ENCODE measurements at regions not wholly inside any gene's neighbourhood (a gene's known extent, or its start where the extent isn't known, plus 50 kb on each side); places are given as distances from the start of the nearest gene placed in this dataset.

- Histone ChIP-seq H3K27me3 (ENCODE audit: insufficient read depth, low read length, poor library complexity) (no peaks in the 10 kb centered on the region), H3K79me2 (ENCODE audit: insufficient read depth, low read length) (no peaks in the 10 kb centered on the region), H3K4me2 (ENCODE audit: insufficient read depth, low read length) (no peak overlapping the region), H3K27ac (ENCODE audit: low read length) (no peak overlapping the region), H3K4me1 (ENCODE audit: insufficient read depth, low read length) (no peaks in the 10 kb centered on the region), H3K4me3 (ENCODE audit: low read depth in 1 of 2, low read length in 2 of 2) (no peak overlapping the region), H3K9ac (ENCODE audit: low read depth, low read length) (no peak overlapping the region), H3K36me3 (ENCODE audit: insufficient read depth, low read length) (no peaks in the 10 kb centered on the region), H3K9me3 (ENCODE audit: insufficient read depth, low read length, severe bottlenecking) (no peaks in the 10 kb centered on the region), H4K20me1 (ENCODE audit: insufficient read depth, low read length) (no peaks in the 10 kb centered on the region), H2AFZ (ENCODE audit: low read depth, low read length) (no peak overlapping the region)
- TF ChIP-seq EZH2 (IDR thresholded peaks at IDR 0.05; ENCODE audit: borderline replicate concordance, low read depth, low read length, severe bottlenecking) (no peak), CTCF (IDR thresholded peaks at IDR 0.05; ENCODE audit: borderline replicate concordance, extremely low read depth, low read length, poor library complexity, severe bottlenecking) (no peak)
- ATAC-seq (ENCODE audit: insufficient read depth, low read depth) (no peak), DNase-seq (no peak)
Measured at GRCh38 chr10:71089162-71089561, 123.2 kb upstream of the UNC5B start.

GRCh38 chr10:71090330-71090729, 122.0 kb upstream of the UNC5B start:
- ATAC-seq (ENCODE audit: insufficient read depth, low read depth) (no peak), DNase-seq (no peak)
- Histone ChIP-seq H3K27ac (ENCODE audit: low read length) (no peak overlapping the region), H3K4me1 (ENCODE audit: insufficient read depth, low read length) (no peaks in the 10 kb centered on the region), H3K36me3 (ENCODE audit: insufficient read depth, low read length) (no peaks in the 10 kb centered on the region), H4K20me1 (ENCODE audit: insufficient read depth, low read length) (no peaks in the 10 kb centered on the region), H3K27me3 (ENCODE audit: insufficient read depth, low read length, poor library complexity) (no peaks in the 10 kb centered on the region), H3K9ac (ENCODE audit: low read depth, low read length) (no peak overlapping the region), H3K4me3 (ENCODE audit: low read depth in 1 of 2, low read length in 2 of 2) (no peak overlapping the region), H2AFZ (ENCODE audit: low read depth, low read length) (no peak overlapping the region), H3K79me2 (ENCODE audit: insufficient read depth, low read length) (no peaks in the 10 kb centered on the region), H3K4me2 (ENCODE audit: insufficient read depth, low read length) (no peak overlapping the region), H3K9me3 (ENCODE audit: insufficient read depth, low read length, severe bottlenecking) (no peaks in the 10 kb centered on the region)
- TF ChIP-seq CTCF (IDR thresholded peaks at IDR 0.05; ENCODE audit: borderline replicate concordance, extremely low read depth, low read length, poor library complexity, severe bottlenecking) (no peak), EZH2 (IDR thresholded peaks at IDR 0.05; ENCODE audit: borderline replicate concordance, low read depth, low read length, severe bottlenecking) (no peak)

GRCh38 chr10:71090801-71091200, 121.6 kb upstream of the UNC5B start:
- ATAC-seq (ENCODE audit: insufficient read depth, low read depth) = no peak
- no peak for TF ChIP-seq EZH2 (IDR thresholded peaks at IDR 0.05; ENCODE audit: borderline replicate concordance, low read depth, low read length, severe bottlenecking)
- no peak for TF ChIP-seq CTCF (IDR thresholded peaks at IDR 0.05; ENCODE audit: borderline replicate concordance, extremely low read depth, low read length, poor library complexity, severe bottlenecking)
- Histone ChIP-seq H4K20me1 (ENCODE audit: insufficient read depth, low read length) (no peaks in the 10 kb centered on the region), H3K27me3 (ENCODE audit: insufficient read depth, low read length, poor library complexity) (no peaks in the 10 kb centered on the region), H3K79me2 (ENCODE audit: insufficient read depth, low read length) (no peaks in the 10 kb centered on the region), H3K27ac (ENCODE audit: low read length) (no peak overlapping the region), H3K9me3 (ENCODE audit: insufficient read depth, low read length, severe bottlenecking) (no peaks in the 10 kb centered on the region), H3K36me3 (ENCODE audit: insufficient read depth, low read length) (no peaks in the 10 kb centered on the region), H3K4me3 (ENCODE audit: low read depth in 1 of 2, low read length in 2 of 2) (no peak overlapping the region), H3K4me1 (ENCODE audit: insufficient read depth, low read length) (no peaks in the 10 kb centered on the region), H3K4me2 (ENCODE audit: insufficient read depth, low read length) (no peak overlapping the region), H2AFZ (ENCODE audit: low read depth, low read length) (no peak overlapping the region), H3K9ac (ENCODE audit: low read depth, low read length) (no peak overlapping the region)
- DNase-seq = no peak
